K562 (cell line): ENCODE measurements at regions not wholly inside any gene's neighbourhood (a gene's known extent, or its start where the extent isn't known, plus 50 kb on each side); places are given as distances from the start of the nearest gene placed in this dataset.
"Not testable (repeated sequence)": the region's sequence is repeated elsewhere in the genome, so short reads cannot be mapped to it uniquely, and the experiment has no call there.

Experiments used
- ATAC-seq: fragments of 200-7000 bp; cut with Tn5 transposase; 3 replicates; pipeline ENCODE4 v1.9.1; 2020; ENCODE audit warnings: moderate library complexity
- BruUV-seq: library from RNA; stranded (reverse); fragments of 400-500 nt; replicated peaks from 2 replicates; lab custom pipeline; 2021; lab: Mats Ljungman, UMichigan
- CTCF ChIA-PET: fragments of 300-600 bp; formaldehyde crosslinking; extraction: SDS; loops from one replicate; lab custom pipeline; 2021; ENCODE audit warnings: low intra/inter-chr PET ratio; lab: Yijun Ruan, JAX
- POLR2A ChIA-PET: fragments of 300-600, 350-650 bp; sonication (Branson Sonifier 250); formaldehyde crosslinking; extraction: SDS; loops from one replicate; lab custom pipeline; 2021; ENCODE audit warnings: antibody characterized with exemption, inconsistent platforms; lab: Yijun Ruan, JAX
- DNase-seq, 4 experiments: peaks; one replicate each; pipeline versions ENCODE4 v3.0.0 to v3.0.0-alpha.2; 2011 to 2018; ENCODE audit warnings: low spot score in 3 of 4, mixed read lengths in 3 of 4; ENCODE audit errors: extremely low read depth in 1 of 4
- FAIRE-seq: peaks from 2 replicates; lab custom pipeline; 2011; peaks lifted over from hg19 to GRCh38; lab: Jason Lieb, UNC
- H2AFZ ChIP-seq: 2 replicates; pipeline ENCODE4 v1.6.0; 2011; ENCODE audit warnings: low read depth, low read length, control low read depth, inconsistent platforms
- H3K27ac ChIP-seq: fragments of 200-600 bp; 3 replicates; pipeline ENCODE4 v1.8.0; 2011; ENCODE audit warnings: low read depth, mild to moderate bottlenecking, control low read depth, inconsistent platforms, low read length, moderate library complexity, mixed read lengths; ENCODE audit errors: extremely low read depth
- H3K27me3 ChIP-seq, 2 experiments: fragments of 300-600 bp in 1 of 2; 2 replicates in 1 of 2; 3 replicates in 1 of 2; pipeline versions ENCODE4 v1.6.0 to v1.8.0; 2011; ENCODE audit warnings: inconsistent platforms in 2 of 2, low read length in 2 of 2, mild to moderate bottlenecking in 1 of 2, mixed read lengths in 1 of 2, moderate library complexity in 1 of 2; ENCODE audit not compliant: control insufficient read depth in 2 of 2, insufficient read depth in 2 of 2
- H3K36me3 ChIP-seq: fragments of 300-600 bp; 3 replicates; pipeline ENCODE4 v1.8.0; 2011; ENCODE audit warnings: mild to moderate bottlenecking, low read length, inconsistent platforms; ENCODE audit not compliant: control insufficient read depth, insufficient read depth
- H3K4me1 ChIP-seq, 2 experiments: fragments of 200-600 bp in 1 of 2; replicated peaks in 1 of 2; 2 replicates in 1 of 2; 3 replicates in 1 of 2; pipeline versions ENCODE4 v1.5.1 to v1.8.0; 2011; ENCODE audit warnings: inconsistent platforms in 2 of 2, low read length in 2 of 2, mild to moderate bottlenecking in 1 of 2, mixed read lengths in 1 of 2, moderate library complexity in 1 of 2; ENCODE audit not compliant: control insufficient read depth in 2 of 2, insufficient read depth in 2 of 2
- H3K4me2 ChIP-seq: 2 replicates; pipeline ENCODE4 v1.6.1; 2011; ENCODE audit warnings: low read length, control low read depth, inconsistent platforms, mixed read lengths; ENCODE audit not compliant: insufficient read depth
- H3K4me3 ChIP-seq: fragments of 200-600 bp; sonication (generic), shearing (Covaris generic); 2 replicates; pipeline ENCODE4 v1.5.1; 2016; ENCODE audit warnings: control low read depth, inconsistent platforms
- H3K79me2 ChIP-seq: fragments of 200-600 bp; 3 replicates; pipeline ENCODE4 v1.8.0; 2011; ENCODE audit warnings: low read length, inconsistent platforms; ENCODE audit not compliant: control insufficient read depth, insufficient read depth
- H3K9ac ChIP-seq, 2 experiments: 2 replicates each; pipeline versions ENCODE4 v1.6.0 to v1.6.1; 2011; ENCODE audit warnings: low read depth in 2 of 2, low read length in 2 of 2, control low read depth in 1 of 2, inconsistent platforms in 1 of 2, mild to moderate bottlenecking in 1 of 2, mixed read lengths in 1 of 2; ENCODE audit not compliant: insufficient read depth in 1 of 2
- H3K9me1 ChIP-seq: one replicate; pipeline ENCODE4 v1.6.0; 2011; ENCODE audit warnings: inconsistent platforms, mild to moderate bottlenecking, low read length, moderate library complexity; ENCODE audit not compliant: control insufficient read depth, insufficient read depth
- H3K9me3 ChIP-seq: replicated peaks from 2 replicates; pipeline ENCODE4 v1.5.1; 2011; ENCODE audit warnings: low read depth, low read length, inconsistent platforms; ENCODE audit not compliant: control insufficient read depth, insufficient read depth
- H4K20me1 ChIP-seq: replicated peaks from 2 replicates; pipeline ENCODE4 v1.6.1; 2011; ENCODE audit warnings: low read length, inconsistent platforms, mixed read lengths; ENCODE audit not compliant: control insufficient read depth, insufficient read depth
- RBM15 ChIP-seq: fragments of 200-400 bp; formaldehyde crosslinking; IDR thresholded peaks from 2 replicates; pipeline ENCODE4 v1.6.1; 2018; ENCODE audit warnings: mild to moderate bottlenecking, low read length, moderate library complexity; ENCODE audit not compliant: insufficient read depth
- ZNF124 ChIP-seq: sonication (generic); formaldehyde crosslinking; IDR thresholded peaks from 2 replicates; pipeline ENCODE4 v1.8.1; 2022; ENCODE audit warnings: missing genetic modification reagents
- ZNF146 ChIP-seq: IDR thresholded peaks from one replicate; pipeline ENCODE4 v1.6.1; 2018; ENCODE audit warnings: missing compliant biosample characterization; ENCODE audit not compliant: unreplicated experiment
- WGBS: fragments of 100-300 bp; shearing (Covaris generic); methylation state at CpG from one replicate; pipeline ENCODE4 v1.1.6; 2016; ENCODE audit warnings: low coverage, mixed read lengths; ENCODE audit not compliant: insufficient coverage; ENCODE audit errors: missing lambda C conversion rate; 5-methylcytosine and 5-hydroxymethylcytosine counted together
- in situ Hi-C: fragments of 300-500 bp; cut with MboI; formaldehyde crosslinking; loops from 4 replicates; pipeline ENCODE4 v1.15.0; 2018; ENCODE audit warnings: inconsistent platforms, mixed read lengths
- intact Hi-C: fragments of 100-400 bp; cut with micrococcal nuclease; formaldehyde crosslinking; loops from 2 replicates; pipeline ENCODE4 v1.14.2; 2022
- TF ChIP-seq, protein P1 (sequence below): fragments of 450-650 bp; IDR thresholded peaks from one replicate; pipeline ENCODE4 v1.6.1; 2018; ENCODE audit warnings: mild to moderate bottlenecking, moderate library complexity; ENCODE audit not compliant: partially characterized antibody

DNA sequence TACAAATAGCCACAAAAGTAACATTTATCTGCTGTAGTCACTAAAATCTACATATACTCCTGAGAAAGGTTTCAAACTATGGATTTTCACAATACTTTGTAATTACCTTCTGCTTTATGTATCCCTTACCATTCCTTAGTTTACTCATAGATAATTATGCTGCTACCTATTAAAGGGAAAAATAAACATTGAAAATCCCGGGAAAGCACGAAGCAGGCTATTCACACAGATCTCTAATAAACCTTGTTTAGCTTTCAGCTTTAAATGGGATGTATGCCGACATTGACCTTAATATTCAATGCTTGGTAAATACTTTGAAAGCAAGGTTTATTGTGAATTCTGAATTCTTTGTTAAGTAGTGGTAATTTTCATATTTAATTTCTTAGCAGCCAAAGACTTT is 58.5 kb upstream of the SMIM30 start:
- H3K4me1 ChIP-seq, result no peaks in the 10 kb centered on the region; a peak in 1 of 5 replicates
- no peak overlapping the region for H3K27ac ChIP-seq
- no peaks in the 10 kb centered on the region for H3K36me3 ChIP-seq
- 23% methylated on average over 3 of the region's 3 CpGs for WGBS
- CTCF ChIA-PET, result no interaction called here
- H4K20me1 ChIP-seq, result no peaks in the 10 kb centered on the region
- H3K79me2 ChIP-seq, result no peaks in the 10 kb centered on the region
- BruUV-seq, result no TSS peak
- no peak overlapping the region for H3K4me3 ChIP-seq
- TF ChIP-seq RBM15 (no peak), ZNF124 (CRISPR knock-in tag) (no peak)
- TF ChIP-seq, protein P1, sequence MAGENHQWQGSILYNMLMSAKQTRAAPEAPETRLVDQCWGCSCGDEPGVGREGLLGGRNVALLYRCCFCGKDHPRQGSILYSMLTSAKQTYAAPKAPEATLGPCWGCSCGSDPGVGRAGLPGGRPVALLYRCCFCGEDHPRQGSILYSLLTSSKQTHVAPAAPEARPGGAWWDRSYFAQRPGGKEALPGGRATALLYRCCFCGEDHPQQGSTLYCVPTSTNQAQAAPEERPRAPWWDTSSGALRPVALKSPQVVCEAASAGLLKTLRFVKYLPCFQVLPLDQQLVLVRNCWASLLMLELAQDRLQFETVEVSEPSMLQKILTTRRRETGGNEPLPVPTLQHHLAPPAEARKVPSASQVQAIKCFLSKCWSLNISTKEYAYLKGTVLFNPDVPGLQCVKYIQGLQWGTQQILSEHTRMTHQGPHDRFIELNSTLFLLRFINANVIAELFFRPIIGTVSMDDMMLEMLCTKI, result no peak
- no peak overlapping the region for H3K9ac ChIP-seq
- POLR2A ChIA-PET, result no interaction called here
- intact Hi-C loops (no loop called here), in situ Hi-C loops (no loop called here)
- H3K4me2 ChIP-seq, result no peak overlapping the region
- no peaks in the 10 kb centered on the region for H3K9me1 ChIP-seq
- H2AFZ ChIP-seq, result no peak overlapping the region
- no peaks in the 10 kb centered on the region for H3K9me3 ChIP-seq
- H3K27me3 ChIP-seq, result no peaks in the 10 kb centered on the region
- no peak for DNase-seq
- no peak for FAIRE-seq
- ATAC-seq, result no peak

DNA sequence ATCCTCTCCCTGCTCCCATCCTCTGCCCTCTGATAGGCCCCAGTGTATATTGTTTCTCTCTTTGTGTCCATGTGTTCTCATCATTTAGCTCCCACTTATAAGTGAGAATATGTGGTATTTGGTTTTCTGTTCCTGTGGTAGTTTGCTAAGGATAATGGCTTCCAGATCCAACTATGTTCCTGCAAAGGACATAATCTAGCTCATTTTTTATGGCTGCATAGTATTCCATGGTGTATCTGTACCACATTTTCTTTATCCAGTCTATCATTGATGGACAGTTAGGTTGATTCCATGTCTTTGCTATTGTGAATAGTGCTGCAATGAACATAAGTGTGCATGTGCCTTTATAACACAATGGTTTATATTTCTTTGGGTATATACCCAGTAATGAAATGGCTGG is 57.8 kb upstream of the SMIM30 start:
- H3K4me2 ChIP-seq, H3K27me3 ChIP-seq, H4K20me1 ChIP-seq, H3K4me3 ChIP-seq, H3K9me1 ChIP-seq, DNase-seq, H3K9me3 ChIP-seq, POLR2A ChIA-PET, ATAC-seq, CTCF ChIA-PET, FAIRE-seq, H3K36me3 ChIP-seq, H3K4me1 ChIP-seq, H3K27ac ChIP-seq, intact Hi-C loops, BruUV-seq, H2AFZ ChIP-seq, H3K79me2 ChIP-seq, H3K9ac ChIP-seq, in situ Hi-C loops: not testable (repeated sequence)
- TF ChIP-seq ZNF146, result peak; percentile 75
